Fibroblast of peridontal ligament (primary cell): ENCODE measurements at regions not wholly inside any gene's neighbourhood (a gene's known extent, or its start where the extent isn't known, plus 50 kb on each side); places are given as distances from the start of the nearest gene placed in this dataset.

Experiments
- DNase-seq: peaks from one replicate; pipeline ENCODE4 v3.0.0-alpha.2; 2010; ENCODE audit errors: extremely low read depth

DNA sequence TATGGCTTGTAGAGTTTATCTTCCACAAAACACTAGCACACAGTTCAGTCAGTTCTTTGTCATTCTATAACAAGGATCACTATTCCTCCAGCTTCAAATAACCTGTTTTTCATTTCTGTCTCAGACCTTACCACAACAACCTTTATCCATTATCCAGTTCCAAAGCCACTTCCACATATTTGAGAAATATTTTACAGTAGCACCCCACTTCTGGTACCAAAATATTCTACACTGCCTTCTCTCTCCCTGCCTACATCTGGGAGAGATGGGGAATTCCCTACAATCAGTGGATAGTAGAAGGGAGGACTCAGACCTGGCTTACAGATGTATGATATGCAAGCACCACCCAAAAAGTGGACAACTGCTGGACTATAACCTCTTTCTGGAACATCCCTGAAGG is 651.4 kb downstream of the ADGRL2 start:
- no peak for DNase-seq

DNA sequence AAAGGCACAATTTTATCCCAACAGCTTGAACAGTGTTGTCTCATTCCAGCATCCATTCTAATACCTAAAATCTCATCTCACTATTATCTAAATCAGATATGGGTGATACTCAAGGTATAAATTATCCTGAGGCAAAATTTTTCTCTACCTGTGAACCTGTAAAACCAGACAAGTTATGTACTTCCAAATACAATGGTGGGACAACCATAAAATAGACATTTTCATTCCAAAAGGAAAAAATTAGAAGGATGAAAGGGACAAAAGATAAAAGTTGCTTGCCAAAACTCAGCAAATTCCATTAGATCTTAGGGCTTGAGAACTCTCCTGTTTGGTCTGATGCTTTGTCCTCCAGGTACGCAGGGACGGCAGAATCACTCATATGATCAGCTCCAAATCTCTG is 650.5 kb downstream of the ADGRL2 start:
- no peak for DNase-seq

GRCh38 chr1:82449506-82450057 is 648.8 kb downstream of the ADGRL2 start:
- peak; percentile 56 for DNase-seq

- DNase-seq = no peak
Measured at GRCh38 chr1:82446955-82447354, 646.2 kb downstream of the ADGRL2 start.

DNA sequence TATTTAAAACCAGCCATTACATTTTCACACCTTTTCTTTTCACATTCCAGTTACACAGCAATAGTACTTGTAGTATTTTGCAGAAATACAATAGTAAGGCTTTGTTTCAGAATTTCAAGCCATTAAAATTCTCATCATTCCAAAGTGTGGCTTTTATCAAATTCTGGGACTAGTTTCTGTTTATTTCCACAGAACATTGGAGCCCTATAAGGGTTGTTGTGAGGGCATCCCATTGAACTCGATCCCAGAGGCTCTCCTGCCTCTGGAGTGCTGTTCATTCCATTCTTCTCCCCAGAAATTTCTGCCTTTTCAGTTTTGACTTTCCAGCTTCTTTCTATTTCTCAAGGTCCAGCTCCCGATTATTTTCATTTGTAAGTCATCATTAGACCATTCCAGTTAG is 645.5 kb downstream of the ADGRL2 start:
- DNase-seq = peak; percentile 41

- DNase-seq = peak; percentile 20
Measured at GRCh38 chr1:82445827-82446226, 645.1 kb downstream of the ADGRL2 start.

DNA sequence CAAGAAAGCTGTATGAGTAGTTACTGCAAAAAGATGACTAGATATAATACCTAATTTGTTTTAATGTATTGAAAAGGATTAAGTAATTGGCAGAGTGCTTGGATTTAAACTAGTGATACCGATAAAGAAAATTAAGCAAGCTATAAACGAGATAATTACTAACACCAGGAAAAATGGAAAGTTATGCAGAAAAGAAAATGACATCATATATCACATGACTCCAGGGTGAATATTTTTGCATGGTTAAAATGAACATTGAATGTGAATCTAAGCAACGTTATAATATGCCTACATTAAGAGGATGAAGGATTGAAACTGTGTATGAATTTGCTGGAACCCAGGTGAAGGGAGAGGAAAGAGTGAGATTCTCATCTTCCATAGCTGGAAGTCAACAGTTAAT is 644.4 kb downstream of the ADGRL2 start:
- no peak for DNase-seq

DNA sequence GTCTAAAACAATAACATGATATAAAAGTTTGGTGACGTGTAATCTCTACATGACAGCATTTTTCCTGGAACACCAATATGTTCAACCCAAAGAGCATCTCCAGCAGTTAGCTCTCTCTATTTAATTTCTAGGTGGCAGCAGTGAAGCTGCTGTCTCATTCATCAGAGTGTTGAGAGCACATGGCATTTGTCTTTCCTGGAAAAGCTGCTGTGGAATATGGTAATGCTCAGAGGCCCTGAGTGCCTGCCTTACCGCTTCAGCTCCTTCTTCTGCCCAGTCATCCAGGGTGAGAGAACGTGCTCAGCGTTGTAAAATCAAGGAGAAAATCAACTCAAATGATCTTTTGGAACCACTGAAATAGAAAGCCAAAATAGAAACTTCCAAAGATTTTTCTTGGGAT is 640.7 kb downstream of the ADGRL2 start:
- no peak for DNase-seq

GRCh38 chr1:82423174-82423815 is 622.6 kb downstream of the ADGRL2 start:
- DNase-seq = peak; percentile 5

- no peak for DNase-seq
Measured at GRCh38 chr1:82421782-82422181, 621.0 kb downstream of the ADGRL2 start.

- DNase-seq = no peak
Measured at GRCh38 chr1:82420584-82420983, 619.9 kb downstream of the ADGRL2 start.

GRCh38 chr1:82411605-82412004 is 610.9 kb downstream of the ADGRL2 start:
- no peak for DNase-seq

GRCh38 chr1:82405333-82405732 is 604.6 kb downstream of the ADGRL2 start:
- no peak for DNase-seq

DNA sequence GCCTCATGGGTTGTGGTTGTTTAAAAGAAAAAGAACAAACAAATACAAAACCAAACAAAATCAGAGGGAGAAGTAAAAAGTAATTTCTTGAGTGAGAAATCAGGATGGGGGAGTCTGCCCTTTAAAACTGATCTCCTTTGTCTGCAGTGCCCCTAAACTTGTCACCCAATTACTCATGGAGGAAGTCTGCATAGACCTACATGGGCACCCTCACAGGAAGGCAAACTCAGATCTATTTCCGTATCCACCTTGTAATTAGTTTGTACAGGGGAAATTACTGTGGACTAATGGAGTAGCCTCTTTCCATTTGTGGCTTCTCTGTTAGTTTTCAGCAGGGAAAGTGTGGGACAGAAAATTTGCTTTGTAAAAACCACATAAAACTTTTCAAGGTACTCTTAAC is 600.4 kb downstream of the ADGRL2 start:
- no peak for DNase-seq

DNA sequence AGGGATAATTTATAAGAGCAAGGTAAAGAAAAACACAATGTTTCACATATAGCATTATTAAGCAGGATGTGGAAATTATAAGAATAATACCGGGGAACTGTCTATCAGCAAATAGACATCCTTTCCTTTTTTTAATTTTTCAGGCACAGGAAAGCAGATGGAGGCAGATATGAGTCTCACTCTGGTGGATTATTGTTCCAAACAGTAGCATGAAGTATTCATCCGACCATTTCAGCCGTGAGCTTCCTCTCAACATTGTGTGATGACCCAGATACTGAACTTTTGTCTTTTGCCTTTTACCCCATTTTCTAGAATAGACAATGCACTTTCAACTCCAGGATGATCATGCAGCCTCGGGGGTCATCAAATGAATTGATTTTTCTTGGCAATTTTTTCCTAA is 599.8 kb downstream of the ADGRL2 start:
- DNase-seq = no peak

- DNase-seq = no peak
Measured at GRCh38 chr1:82399093-82399492, 598.4 kb downstream of the ADGRL2 start.

- DNase-seq = no peak
Measured at GRCh38 chr1:82398357-82398756, 597.6 kb downstream of the ADGRL2 start.

DNA sequence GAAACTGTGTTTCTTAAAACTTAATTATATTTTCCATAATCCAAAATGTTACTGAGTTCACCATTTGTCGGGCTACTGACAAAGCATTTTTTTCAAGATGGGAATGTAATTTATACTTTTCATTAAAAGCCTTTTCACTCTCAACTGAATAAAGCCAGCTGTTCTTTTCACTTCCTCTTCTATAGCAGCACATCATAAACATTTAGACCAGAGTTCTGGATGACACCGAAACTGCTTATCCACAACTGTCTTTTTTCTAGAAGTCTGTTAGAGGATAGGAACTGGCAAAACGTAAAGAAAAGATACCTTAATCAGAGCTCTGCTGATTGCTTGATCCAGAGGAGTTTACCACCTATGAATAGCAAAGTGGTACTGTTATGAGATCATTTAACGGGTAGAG is 594.7 kb downstream of the ADGRL2 start:
- DNase-seq = no peak

DNA sequence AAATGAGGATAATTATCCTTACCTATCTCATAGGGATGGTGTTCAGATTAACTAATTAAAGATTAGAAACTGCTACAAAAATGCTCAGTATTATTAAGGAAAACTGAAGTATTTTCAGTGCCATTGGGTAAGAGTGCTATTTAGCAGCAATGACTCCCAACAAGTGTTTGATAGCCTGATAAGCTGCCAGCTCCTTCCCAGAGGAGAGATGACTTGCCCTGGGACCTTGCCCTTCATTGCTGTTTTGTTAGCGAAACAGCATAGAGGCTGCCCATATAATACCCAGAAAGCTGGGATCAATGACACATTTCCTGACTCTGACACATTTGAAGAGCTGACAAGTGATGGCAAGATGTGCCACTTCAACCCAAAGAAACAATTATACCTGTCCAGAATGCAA is 592.2 kb downstream of the ADGRL2 start:
- no peak for DNase-seq

GRCh38 chr1:82392513-82392912 is 591.8 kb downstream of the ADGRL2 start:
- DNase-seq = peak; percentile 66

GRCh38 chr1:82391712-82392111 is 591.0 kb downstream of the ADGRL2 start:
- no peak for DNase-seq

GRCh38 chr1:82390627-82391026 is 589.9 kb downstream of the ADGRL2 start:
- DNase-seq = no peak

DNA sequence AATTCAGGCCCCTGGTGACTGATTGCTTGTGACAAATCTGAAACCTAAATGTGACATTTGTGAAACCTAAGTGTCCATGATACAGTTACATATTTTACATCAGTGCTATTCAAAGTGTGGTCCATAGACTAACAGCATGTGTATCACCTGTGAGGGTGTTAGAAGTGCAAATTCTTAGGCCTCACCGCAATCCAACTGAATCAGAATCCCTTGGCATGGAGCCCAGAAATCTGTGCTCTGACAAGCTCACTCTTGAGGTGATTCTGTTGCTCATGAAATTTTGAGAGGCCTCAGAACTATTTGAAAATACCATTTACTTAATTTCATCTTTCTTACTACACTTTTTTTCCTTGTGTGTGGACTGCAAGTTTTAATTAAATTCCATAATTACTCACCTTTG is 587.9 kb downstream of the ADGRL2 start:
- DNase-seq = no peak

- DNase-seq = no peak
Measured at GRCh38 chr1:82387012-82387366, 586.3 kb downstream of the ADGRL2 start.
